Stimulated activated CD4-positive, alpha-beta T cell treated with anti-CD3 and anti-CD28 coated beads, Interleukin-15, amount 100 ng/mL, for 1 hour (primary cell): ENCODE measurements at regions not wholly inside any gene's neighbourhood (a gene's known extent, or its start where the extent isn't known, plus 50 kb on each side); places are given as distances from the start of the nearest gene placed in this dataset.
"Not testable (repeated sequence)": the region's sequence is repeated elsewhere in the genome, so short reads cannot be mapped to it uniquely, and the experiment has no call there.

Source experiments
- DNase-seq, 2 donors: peaks; one replicate each; pipeline ENCODE4 v3.0.0-alpha.2; 2020; ENCODE audit warnings: low read depth in 1 of 2, low spot score in 1 of 2

GRCh38 chr11:134510233-134511040 is 98.4 kb upstream of the B3GAT1 start:
- no peak for DNase-seq

GRCh38 chr11:134509381-134510232 is 97.6 kb upstream of the B3GAT1 start:
- DNase-seq = no peak

- DNase-seq = no peak
Observed at GRCh38 chr11:134508219-134508990, 96.4 kb upstream of the B3GAT1 start.

GRCh38 chr11:134506046-134506445 is 94.0 kb upstream of the B3GAT1 start:
- no peak for DNase-seq

- no peak for DNase-seq
Observed at GRCh38 chr11:134505125-134505524, 93.1 kb upstream of the B3GAT1 start.

GRCh38 chr11:134504146-134504905 is 92.3 kb upstream of the B3GAT1 start:
- DNase-seq = no peak

GRCh38 chr11:134503596-134503995 is 91.6 kb upstream of the B3GAT1 start:
- DNase-seq = no peak

GRCh38 chr11:134503100-134503499 is 91.1 kb upstream of the B3GAT1 start:
- no peak for DNase-seq

GRCh38 chr11:134502153-134502550 is 90.1 kb upstream of the B3GAT1 start:
- no peak for DNase-seq

- no peak for DNase-seq
Observed at GRCh38 chr11:134501406-134502152, 89.5 kb upstream of the B3GAT1 start.

- DNase-seq = no peak
Observed at GRCh38 chr11:134500621-134501020, 88.6 kb upstream of the B3GAT1 start.

- no peak for DNase-seq
Observed at GRCh38 chr11:134499990-134500389, 87.9 kb upstream of the B3GAT1 start.

GRCh38 chr11:134498326-134499139 is 86.5 kb upstream of the B3GAT1 start:
- no peak for DNase-seq

- no peak for DNase-seq
Observed at GRCh38 chr11:134497586-134497985, 85.5 kb upstream of the B3GAT1 start.

- DNase-seq = not testable (repeated sequence)
Observed at GRCh38 chr11:134496058-134496457, 84.0 kb upstream of the B3GAT1 start.

- DNase-seq = not testable (repeated sequence)
Observed at GRCh38 chr11:134494395-134494794, 82.4 kb upstream of the B3GAT1 start.

GRCh38 chr11:134492411-134492810 is 80.4 kb upstream of the B3GAT1 start:
- DNase-seq = not testable (repeated sequence)

- DNase-seq = no peak
Observed at GRCh38 chr11:134489728-134490127, 77.7 kb upstream of the B3GAT1 start.

- DNase-seq = no peak
Observed at GRCh38 chr11:134488913-134489312, 76.9 kb upstream of the B3GAT1 start.
